ENCODE measurements at regions not wholly inside any gene's neighbourhood (a gene's known extent, or its start where the extent isn't known, plus 50 kb on each side); places are given as distances from the start of the nearest gene placed in this dataset.
"Not testable (repeated sequence)": the region's sequence is repeated elsewhere in the genome, so short reads cannot be mapped to it uniquely, and the experiment has no call there.

DNA sequence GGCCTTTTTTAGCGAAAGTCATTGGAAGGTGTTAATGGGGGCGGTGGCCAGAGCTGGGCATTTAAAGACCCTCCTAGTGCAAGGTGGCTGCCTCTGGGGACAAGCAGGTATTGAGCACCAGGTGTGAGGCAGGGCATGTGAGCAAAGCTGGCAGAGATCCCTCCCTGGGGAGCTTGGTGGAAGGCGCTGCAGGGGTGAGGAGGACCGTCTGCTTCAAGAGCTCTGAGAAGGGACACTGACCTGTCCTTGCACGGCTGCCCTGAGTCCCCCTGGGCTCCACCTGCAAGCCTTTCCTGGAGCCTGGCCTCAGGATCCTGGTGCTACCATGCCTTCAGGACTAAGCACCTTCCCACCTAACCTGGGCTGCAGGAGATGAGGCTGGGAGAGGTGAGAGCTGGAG lies 127.0 kb upstream of the CIBAR2 start:
- DNase-seq (ENCODE audit: low spot score) = no peak

DNA sequence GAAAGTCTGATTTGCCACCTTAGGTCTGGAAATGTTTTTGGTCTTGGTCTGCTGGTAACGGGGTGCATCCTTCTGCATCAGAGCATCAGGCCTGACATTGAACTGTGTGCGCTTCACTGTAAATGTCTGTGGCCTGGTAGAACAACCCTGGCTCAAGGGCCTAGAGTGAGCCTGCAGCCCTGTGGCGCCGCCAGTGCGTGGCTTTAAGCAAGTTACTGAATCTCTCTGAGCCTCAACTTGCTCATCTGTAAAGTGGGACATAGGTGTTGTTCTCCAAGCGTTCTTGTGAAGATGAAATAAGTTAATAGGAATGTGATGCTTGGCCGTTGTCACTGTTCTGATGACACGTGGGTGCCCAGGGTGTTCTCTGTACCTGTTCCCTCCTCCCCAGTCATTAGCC lies 127.6 kb upstream of the CIBAR2 start:
- DNase-seq (ENCODE audit: low spot score) = no peak

DNA sequence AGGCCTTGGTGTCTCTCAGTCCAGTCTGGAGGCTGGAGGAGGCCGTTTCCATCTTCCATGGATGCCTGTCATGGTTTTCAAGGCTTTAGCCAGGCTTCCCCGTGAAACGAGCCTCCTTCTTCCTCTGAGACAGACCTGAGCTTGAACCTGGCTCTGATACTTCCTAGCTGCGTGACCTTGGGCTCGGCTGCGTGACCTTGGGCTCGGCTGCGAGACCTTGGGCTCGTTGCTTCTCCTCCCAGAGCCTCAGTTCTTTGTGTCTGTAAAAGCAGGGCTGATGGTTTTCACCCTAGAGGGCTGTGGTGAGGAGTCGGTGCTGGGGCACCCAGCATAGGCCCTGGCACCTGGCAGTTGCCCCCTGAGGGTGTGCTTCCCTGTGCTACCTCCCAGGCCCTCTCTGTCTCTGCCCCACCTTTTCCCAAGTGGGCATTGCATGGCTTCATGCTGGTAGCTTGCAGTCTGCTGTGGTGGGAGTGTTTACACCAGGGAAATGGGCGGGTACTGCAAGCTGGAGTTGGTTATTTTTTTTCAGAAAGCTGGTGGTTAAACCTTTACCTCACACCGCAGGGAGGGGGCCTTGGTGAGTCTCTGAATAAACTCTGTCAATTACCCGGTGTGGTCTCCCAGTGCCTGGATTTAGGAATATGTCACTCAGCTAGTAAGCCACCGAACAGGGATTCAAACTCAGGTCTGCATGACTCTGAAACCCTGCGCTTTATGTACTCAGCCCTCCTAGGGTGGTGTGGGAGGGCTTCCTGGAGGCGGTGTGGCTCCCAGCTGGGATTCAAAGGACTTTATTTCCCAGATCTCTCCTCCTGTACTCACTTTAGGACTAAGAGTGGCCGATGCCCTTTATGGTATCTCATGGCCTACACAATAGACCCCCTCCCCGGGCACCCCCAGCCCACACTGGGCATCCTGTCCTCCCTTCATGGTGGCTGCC lies 129.0 kb upstream of the CIBAR2 start:
- no peak for DNase-seq (ENCODE audit: low spot score)

- DNase-seq (ENCODE audit: low spot score) = no peak
Measured at GRCh38 chr16:85242140-85242539, 129.9 kb upstream of the CIBAR2 start.

GRCh38 chr16:85243308-85243707 lies 131.0 kb upstream of the CIBAR2 start:
- DNase-seq (ENCODE audit: low spot score) = no peak

DNA sequence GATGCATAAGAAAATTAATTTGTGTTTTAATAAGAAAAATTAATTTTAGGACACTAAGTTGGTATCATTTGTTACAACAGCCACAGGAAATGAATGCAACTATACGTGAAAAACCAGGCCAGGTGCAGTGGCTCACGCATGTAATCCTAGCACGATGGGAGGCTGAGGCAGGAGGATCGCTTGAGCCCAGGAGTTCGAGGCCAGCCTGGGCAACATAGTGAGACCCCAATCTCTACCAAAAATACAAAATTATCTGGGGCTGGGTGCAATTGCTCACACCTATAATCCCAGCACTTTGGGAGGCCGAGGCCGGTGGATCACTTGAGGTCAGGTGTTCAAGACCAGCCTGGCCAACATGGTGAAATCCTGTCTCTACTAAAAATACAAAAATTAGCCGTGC lies 132.2 kb upstream of the CIBAR2 start:
- not testable (repeated sequence) for DNase-seq (ENCODE audit: low spot score)

DNA sequence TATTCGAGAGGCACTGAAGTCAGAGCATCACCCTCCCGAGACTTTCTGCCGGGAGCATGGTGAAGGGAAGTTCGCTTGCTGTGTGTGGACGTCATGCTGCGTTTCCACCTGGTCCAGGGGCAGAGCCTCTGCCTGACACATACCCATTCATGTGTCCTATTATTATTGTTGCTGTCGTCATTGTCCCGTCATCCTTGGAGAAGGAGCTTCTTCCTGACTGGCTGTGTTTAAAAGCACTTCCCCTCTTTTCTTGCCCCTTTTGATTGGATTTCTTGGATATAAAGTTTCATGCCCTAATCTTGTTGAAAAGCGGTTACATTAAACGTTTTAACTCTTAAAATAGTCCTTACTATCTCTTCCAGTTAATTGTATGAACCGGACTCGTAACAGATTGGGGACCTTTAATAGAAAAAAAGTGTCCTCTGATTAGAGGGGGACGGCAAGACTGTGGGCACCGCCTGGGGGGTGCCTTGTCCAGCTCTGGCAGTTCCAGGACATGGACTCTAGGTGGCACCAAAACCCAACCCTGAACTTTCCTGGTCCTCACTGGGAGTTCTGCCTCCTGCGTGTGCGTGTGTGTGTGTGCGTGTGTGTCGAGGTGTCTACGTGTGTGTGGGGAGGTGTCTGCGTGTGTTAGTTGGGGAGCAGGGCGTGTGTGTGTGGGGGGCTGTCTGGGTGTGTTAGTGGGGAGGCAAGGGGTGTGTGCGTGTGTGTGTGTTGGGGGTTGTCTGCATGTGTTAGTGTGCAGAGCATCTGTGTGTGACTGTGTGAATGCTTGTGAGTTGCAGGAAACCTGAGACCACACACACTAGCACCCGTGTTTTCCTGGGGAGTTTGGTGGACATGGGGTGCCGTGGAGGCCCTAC lies 133.3 kb upstream of the CIBAR2 start:
- DNase-seq (ENCODE audit: low spot score) = peak; percentile 55

GRCh38 chr16:85246473-85246872 lies 134.2 kb upstream of the CIBAR2 start:
- no peak for DNase-seq (ENCODE audit: low spot score)

GRCh38 chr16:85246973-85247372 lies 134.7 kb upstream of the CIBAR2 start:
- DNase-seq (ENCODE audit: low spot score) = no peak

DNA sequence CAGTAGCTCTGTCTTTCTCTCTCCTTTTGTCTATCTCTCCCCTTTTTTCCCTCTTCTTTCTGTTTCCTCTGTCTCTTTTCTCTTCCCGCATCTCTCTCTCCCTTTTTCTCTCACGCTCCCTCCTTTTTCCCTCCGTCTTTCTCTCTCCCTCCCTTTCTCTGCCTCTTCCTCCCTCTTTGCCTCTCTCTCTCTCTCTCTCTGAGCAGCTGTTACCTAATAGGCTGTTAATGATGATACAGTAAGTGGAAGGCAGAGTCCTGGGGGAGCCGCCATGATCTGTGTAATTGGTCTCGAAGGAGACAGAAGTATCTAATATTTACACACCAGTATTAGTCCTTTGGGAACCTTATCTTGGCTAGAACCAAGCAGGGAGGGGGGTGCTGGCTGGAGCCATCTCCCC lies 136.1 kb upstream of the CIBAR2 start:
- no peak for DNase-seq (ENCODE audit: low spot score)

GRCh38 chr16:85248857-85249256 lies 136.6 kb upstream of the CIBAR2 start:
- no peak for DNase-seq (ENCODE audit: low spot score)

GRCh38 chr16:85249418-85250146 lies 137.3 kb upstream of the CIBAR2 start:
- no peak for DNase-seq (ENCODE audit: low spot score)

GRCh38 chr16:85250147-85250463 lies 137.8 kb upstream of the CIBAR2 start:
- no peak for DNase-seq (ENCODE audit: low spot score)

DNA sequence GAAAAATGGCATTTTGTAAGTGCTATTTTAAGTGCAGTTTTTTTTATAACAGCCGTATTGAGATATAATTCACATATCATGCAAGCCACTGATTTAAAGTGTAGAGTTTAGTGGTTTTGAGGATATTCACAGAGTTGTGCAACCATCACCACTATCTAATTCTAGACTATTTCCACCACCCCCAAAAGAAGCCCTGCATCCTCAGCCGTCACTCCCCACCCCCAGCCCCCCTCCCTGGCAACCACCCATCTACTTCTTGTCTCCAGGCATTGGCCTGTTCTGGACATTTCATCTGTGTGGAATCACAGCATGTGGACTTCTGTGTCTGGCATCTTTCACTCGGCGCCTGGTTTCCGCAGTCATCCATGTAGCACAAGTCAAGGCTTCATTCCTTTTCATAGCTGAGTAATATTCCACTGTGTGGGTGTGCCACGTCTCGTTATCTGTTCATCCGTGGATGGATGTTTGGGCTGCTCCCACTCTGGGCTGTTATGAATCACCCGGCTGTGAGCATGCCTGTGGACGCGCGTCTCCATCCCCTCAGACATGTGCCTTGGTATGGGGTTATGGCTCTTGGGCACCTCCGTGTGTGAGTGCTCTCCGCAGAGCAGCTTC lies 138.4 kb upstream of the CIBAR2 start:
- no peak for DNase-seq (ENCODE audit: low spot score)

DNA sequence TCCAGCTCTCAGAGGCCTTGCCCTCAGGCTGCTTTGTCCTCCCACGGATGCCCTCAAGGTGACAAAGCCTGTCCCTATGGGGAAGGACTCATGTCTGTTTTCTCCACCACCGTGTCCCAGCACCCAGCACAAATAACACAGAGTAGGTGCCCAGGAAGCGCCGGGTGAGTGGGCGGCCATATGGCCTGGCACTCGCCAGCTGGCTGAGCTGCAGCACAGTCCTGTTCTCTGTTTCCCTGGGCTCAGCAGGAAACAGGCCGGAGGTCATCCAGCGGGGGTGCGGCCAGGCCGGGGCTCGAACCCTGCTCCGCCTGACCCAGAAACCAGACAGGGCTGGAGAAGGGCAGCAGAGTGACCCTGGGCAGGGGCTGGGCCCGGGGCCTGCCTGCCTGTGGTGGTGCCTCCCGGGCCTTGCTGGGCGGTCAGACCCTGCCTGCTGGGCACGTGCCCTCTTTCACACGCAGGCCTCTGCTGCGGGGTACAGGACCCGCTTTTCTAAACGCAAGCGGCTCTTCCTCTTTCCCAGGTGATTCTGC lies 139.0 kb upstream of the CIBAR2 start:
- no peak for DNase-seq (ENCODE audit: low spot score)

DNA sequence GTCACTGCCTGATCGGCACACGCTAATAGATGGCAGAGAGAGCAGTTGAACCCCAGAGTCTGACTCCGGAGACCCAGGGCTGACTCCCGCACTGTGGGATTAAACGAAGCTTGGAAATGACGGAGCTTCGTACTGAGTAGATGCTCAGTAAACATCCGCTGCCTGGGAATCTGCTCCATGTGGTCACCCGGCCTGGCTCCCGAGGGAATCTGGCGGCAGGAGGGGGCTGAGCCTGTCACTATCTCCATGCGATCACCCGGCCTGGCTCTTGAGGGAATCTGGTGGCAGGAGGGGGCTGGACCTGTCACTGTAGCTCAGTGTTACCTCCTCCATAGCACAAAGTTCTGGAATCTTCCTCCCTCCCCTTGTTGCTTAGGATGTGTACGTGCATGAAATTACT lies 139.7 kb upstream of the CIBAR2 start:
- DNase-seq (ENCODE audit: low spot score) = no peak

DNA sequence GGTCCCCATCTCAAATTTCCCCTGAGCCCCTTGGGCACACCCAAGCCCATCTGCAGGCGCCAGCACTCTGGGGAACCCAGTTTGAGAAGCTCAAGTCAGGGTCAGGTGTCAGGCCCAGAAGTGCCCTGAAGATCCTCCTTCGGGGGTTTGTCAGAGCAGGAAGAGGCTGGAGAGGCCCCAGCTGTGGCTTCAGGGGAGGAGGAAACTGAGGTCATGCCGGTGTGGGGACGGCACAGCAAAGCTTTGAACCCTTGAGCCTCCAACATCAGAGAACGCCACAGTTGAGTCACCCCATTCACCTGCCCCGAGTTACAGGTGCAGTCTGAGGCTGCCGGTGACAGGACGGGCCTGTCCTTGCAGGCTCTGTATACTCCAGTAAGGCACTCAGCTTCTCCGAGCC lies 140.2 kb upstream of the CIBAR2 start:
- no peak for DNase-seq (ENCODE audit: low spot score)

DNA sequence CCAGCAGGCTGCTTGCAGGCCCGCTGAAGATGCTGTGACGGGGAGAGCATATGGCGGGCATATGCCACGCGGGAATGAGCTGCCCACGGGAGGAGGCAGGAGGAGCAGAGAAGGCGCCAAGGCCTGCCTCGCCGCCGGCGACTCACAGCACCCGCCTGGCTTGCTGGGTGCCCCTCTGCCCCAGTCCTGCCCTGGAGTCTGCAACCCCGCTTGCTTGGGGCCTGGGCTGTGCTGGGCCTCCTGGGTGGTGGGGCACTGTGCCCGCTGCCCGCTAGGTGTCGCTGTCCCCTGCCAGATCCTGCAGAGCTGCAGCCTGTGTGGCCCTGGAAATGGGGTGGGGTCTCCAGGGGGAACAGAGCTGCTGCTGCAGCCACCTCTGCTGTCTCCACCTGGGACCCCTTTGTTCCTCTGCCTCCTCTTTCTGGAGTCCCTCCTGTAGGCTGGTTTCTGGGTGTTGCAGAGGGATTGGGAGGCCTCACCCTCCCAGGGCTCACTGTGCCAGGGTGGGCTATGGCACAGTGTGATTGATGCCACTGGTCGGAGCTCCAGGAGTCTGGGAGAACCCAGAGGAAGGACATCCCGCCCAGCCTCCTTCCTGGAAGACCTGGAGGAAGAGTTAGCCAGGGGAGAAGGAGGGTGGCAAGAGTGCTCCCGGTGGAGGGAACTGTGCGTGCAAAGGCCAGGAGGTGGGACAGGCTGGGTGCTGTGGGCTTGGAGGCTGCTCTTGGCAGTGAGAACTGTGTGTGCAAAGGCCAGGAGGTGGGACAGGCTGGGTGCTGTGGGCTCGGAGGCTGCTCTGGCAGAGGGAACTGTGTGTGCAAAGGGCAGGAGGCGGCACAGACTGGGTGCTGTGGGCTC lies 141.0 kb upstream of the CIBAR2 start:
- DNase-seq (ENCODE audit: low spot score) = peak; percentile 83

DNA sequence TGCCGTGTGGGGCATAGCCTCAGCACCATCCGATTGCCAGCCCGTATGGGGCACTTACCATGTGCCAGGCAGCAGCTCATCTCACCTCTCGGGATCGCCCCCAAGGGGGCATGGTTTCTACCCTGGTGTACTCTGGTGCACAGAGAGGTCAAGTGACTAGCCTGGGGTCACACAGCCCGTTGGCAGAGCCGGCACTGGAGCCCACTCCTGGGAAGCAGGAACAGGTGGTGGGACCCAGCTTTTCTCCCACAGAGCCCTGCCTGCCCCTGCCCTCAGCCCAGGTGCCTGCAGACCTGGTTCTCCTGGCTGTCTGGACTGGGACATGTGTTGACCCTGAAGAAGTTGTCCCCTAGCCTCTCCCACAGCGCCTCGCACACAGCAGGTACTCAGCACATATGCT lies 141.8 kb upstream of the CIBAR2 start:
- DNase-seq (ENCODE audit: low spot score) = no peak

DNA sequence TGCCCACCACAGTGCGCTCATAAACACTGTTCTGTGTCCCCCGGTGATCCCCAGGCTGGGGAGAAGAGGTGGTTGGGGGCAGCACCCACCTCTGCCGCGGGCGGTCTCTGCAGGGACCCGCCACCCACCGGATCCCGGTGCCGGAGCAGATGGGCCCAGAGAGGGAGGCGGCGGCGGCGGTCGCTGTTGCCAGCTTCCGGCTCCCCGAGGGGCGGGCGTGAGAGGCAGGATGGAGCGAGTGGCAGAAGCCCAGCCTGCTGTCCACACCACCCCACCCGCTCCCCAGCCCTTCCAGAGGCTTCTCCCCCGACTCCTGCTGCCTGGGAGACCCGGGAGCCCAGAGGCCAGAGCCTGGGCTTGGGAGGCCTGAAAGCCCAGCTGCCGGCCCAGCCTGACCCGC lies 142.6 kb upstream of the CIBAR2 start:
- no peak for DNase-seq (ENCODE audit: low spot score)

- no peak for DNase-seq (ENCODE audit: low spot score)
Measured at GRCh38 chr16:85255777-85256176, 143.5 kb upstream of the CIBAR2 start.

Measured in germinal center (tissue), 1 donor.